CD4-positive, alpha-beta T cell treated with Interferon alpha-2 for 1 hour (primary cell): ENCODE measurements at regions not wholly inside any gene's neighbourhood (a gene's known extent, or its start where the extent isn't known, plus 50 kb on each side); places are given as distances from the start of the nearest gene placed in this dataset.
"Not testable (repeated sequence)": the region's sequence is repeated elsewhere in the genome, so short reads cannot be mapped to it uniquely, and the experiment has no call there.

ENCODE experiments used
- DNase-seq, 2 donors: peaks; one replicate each; pipeline ENCODE4 v3.0.0-alpha.2; 2020 to 2022

GRCh38 chr2:192542148-192543066 is 347.7 kb upstream of the TMEFF2 start:
- not testable (repeated sequence) for DNase-seq

DNA sequence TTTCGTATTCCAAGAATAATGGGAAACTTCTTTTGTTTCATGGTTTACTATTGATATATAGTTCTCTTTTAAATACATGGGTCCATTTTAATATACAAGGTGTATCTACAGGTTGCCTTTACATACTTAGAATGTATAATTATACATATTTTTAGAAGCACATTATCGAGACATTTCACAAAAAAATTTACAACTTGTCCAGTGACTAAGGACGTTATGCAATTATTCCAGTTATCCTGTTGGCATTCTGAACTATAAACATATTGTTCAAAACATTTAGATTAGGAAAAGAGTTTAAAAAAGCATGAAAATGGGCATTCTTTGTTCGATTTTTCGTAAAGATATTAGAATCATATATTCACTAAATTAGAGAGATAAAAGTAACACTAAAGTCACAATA is 344.6 kb upstream of the TMEFF2 start:
- no peak for DNase-seq

GRCh38 chr2:192536922-192537624 is 342.3 kb upstream of the TMEFF2 start:
- no peak for DNase-seq

DNA sequence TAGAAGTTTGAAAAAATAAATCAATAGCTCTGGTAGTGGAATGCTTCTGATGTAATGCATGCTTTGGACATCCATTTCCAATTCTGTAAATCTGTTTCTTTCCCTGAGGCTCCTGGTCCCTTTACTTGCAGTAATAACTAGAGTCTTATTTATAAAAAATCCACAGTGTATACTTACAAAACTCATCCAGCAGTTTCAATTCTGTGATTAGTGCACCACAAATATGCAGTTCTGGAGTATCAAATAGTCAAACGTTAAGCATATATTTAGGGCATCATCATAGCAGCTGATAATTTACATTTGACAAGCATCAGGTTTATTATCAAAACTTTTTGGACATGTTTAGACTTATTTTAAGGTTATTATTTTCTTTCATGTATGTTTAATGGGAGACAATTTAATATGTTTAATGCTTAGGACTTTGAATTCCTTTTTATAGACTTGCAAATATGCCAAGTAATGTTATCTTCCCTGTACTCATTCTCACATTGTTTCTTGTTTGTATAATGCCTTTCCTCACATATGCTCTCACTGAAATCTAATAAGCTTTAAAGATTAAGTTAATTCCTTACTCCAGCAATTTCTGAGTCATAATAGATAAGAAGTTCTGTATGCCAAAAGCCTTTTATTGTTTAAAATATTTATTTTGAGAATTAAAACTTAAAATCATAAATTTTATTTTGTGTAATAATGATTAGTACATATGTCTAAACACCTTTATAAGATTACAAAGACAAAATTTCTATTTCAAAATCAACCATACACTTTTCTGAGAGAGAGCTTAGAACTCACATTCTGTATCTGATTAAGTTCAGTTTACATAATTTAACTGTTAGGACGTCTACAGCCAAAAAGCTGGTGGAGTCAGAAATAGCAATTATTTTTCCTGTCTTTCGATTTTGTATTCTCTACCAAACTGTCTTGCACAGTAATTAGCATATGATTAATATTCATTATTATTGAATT is 341.5 kb upstream of the TMEFF2 start:
- DNase-seq, result no peak

DNA sequence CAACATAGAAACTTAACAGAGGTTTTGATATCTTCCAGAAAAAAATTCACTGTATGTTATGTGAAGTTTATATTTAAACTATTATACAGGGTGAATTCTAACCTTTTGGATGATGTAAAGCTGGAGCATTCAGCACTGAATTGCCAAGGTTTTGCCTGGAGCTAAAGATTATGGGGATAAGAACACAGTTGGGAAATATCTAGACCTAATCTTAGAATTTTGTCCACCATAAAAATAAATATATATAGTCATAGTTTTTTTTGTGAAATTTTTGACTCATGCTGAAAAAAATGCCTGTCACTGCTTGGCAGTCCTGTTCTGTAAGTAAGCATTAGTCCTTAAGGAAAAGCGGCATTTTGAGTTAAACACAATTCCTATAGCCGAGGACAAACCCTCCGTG is 339.3 kb upstream of the TMEFF2 start:
- DNase-seq, result no peak

DNA sequence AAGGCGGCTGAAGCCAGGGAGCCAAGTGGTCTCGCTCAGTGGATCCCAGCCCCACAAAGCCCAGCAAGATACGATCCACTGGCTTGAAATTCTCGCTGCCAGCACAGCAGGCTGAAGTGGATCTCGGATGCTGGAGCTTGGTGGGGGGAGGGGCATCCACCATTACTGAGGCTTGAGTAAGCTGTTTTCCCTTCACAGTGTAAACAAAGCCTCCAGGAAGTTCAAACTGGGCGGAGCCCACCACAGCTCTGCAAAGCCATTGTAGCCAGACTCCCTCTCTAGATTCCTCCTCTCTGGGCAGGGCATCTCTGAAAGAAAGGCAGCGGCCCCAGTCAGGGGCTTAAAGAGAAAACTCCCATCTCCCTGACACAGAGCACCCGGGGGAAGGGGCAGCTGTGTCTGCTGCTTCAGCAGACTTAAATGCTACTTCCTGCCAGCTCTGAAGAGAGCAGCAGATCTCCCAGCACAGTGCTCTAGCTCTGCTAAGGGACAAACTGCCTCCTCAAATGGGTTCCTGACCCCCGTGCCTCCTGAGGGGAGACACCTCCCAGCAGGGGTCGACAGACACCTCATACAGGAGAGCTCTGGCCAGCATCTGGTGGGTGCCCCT is 330.0 kb upstream of the TMEFF2 start:
- DNase-seq, result not testable (repeated sequence)

DNA sequence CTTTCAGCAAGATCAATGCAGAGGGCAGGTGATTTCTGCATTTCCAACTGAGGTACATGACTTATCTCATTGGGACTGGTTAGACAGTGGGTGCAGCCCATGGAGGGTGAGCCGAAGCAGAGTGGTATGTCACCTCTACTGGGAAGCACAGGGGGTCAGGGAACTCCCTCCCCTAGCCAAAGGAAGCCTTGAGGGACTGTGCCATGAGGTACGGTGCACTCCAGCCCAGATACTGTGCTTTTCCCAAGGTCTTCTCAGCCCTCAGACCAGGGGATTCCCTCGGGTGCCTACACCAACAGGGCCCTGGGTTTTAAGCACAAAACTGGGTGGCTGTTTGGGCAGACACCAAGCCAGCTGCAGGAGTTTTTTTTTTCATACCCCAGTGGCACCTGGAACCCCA is 329.5 kb upstream of the TMEFF2 start:
- DNase-seq, result not testable (repeated sequence)

DNA sequence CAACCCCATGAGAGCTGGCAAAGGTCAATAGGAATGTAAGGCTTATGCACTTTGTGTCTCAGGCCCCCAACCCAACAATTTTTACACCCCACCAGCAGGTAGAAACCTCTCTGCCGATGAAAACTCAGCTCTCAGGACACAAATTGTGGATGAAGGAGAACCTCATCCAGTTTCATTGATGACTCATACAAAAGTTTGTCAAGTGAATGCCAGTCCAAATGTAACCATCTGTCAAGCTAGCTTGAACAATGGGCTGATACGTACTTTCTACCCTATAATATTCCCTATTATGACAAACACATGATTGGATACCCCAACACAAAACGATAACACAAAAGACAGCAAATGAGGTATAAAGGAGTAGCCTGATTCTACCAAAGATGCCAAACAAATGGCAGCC is 321.2 kb upstream of the TMEFF2 start:
- DNase-seq, result no peak

- no peak for DNase-seq
These were observed 318.8 kb upstream of the TMEFF2 start for GRCh38 chr2:192513575-192513974.

DNA sequence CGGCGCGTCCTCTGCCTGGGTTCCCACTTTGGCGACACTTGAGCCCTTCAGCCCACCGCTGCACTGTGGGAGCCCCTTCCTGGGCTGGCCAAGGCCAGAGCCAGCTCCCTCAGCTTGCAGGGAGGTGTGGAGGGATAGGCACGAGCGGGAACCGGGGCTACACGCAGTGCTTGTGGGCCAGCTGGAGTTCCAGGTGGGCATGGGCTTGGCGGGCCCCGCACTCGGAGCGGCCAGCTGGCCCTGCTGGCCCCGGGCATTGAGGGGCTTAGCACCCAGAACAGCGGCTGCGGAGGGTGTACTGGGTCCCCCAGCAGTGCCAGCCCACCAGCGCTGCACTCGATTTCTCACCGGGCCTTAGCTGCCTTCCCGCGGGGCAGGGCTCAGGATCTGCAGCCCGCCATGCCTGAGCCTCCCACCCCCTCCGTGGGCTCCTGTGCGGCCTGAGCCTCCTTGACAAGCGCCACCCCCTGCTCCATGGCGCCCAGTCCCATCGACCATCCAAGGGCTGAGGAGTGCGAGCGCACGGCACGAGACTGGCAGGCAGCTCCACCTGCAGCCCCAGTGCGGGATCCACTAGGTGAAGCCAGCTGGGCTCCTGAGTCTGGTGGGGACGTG is 313.2 kb upstream of the TMEFF2 start:
- DNase-seq, result not testable (repeated sequence)

GRCh38 chr2:192500550-192501200 is 305.9 kb upstream of the TMEFF2 start:
- DNase-seq, result no peak

DNA sequence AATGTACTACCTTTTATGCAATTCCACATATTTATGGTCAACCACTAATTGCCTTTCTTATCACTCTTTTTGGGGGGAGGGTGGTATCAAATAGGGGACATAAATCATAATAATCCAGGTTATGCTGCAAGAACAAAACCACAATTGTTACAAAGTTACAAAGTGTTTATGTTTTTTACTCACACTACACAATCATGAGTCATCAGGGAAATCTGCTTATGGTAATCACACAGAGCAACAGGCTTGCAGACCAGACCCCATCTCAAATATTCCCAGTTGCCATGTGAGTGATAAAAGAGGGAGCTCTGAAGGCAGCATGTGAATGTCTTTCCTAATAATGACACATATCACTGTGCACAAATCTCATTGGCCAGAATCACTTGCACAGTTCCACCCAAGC is 304.7 kb upstream of the TMEFF2 start:
- no peak for DNase-seq

- no peak for DNase-seq
These were observed 304.0 kb upstream of the TMEFF2 start for GRCh38 chr2:192498747-192499146.

GRCh38 chr2:192488158-192488557 is 293.4 kb upstream of the TMEFF2 start:
- not testable (repeated sequence) for DNase-seq

GRCh38 chr2:192487636-192488035 is 292.9 kb upstream of the TMEFF2 start:
- no peak for DNase-seq

DNA sequence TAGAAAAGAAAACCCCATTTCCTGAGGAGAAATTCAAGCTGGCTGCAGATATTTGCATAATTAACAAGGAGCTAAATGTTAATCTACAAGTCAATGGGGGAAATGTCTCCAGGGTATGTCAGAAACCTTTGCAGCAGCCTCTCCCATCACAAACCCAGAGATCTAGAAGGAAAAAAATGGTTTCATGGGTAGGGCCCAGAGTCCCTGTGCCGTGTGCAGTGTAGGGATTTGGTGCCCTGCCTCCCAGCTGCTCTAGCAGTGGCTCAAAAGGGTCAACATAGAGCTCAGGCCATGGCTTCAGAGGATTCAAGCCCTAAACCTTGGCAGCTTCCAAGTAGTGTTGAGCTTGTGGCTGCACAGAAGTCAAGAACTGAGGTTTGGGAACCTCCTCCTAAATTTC is 290.2 kb upstream of the TMEFF2 start:
- DNase-seq, result no peak

- no peak for DNase-seq
These were observed 286.3 kb upstream of the TMEFF2 start for GRCh38 chr2:192480984-192481383.

DNA sequence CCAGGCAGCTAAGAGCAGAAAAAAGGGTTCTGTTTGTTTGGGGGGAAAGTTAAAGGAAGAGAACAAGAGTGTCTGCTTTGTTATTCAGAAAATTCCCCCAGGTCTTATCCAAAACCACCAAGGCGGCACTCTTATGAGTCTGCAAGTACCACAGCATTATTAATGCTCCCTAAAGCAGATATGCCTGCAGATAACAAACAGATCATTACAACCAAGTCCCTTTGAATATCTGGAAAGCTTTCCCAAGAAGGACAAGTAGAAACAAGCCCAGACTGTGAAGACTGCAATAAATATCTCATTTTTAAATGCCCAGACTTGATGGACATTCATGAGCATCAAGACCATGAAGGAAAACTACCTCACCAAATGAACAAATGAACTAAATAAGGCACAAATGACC is 278.6 kb upstream of the TMEFF2 start:
- no peak for DNase-seq

GRCh38 chr2:192471982-192472381 is 277.2 kb upstream of the TMEFF2 start:
- no peak for DNase-seq

DNA sequence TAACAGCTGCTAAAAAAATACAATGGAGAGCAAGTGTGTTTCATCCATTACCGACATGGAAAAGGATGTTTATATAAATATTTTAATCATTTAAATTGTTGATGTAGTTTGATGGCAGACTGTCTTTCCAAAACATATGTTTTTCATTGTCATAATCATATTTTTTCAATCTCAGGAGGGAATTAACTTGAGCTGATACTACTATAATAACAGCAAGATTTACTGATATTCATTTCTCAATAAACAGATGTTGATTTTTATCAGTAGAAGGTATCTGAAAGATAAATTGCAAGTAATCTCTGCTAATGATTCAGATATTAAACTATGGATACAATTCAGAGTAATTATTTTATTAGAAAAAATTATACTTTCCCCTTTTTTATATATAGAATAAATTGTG is 274.9 kb upstream of the TMEFF2 start:
- no peak for DNase-seq

DNA sequence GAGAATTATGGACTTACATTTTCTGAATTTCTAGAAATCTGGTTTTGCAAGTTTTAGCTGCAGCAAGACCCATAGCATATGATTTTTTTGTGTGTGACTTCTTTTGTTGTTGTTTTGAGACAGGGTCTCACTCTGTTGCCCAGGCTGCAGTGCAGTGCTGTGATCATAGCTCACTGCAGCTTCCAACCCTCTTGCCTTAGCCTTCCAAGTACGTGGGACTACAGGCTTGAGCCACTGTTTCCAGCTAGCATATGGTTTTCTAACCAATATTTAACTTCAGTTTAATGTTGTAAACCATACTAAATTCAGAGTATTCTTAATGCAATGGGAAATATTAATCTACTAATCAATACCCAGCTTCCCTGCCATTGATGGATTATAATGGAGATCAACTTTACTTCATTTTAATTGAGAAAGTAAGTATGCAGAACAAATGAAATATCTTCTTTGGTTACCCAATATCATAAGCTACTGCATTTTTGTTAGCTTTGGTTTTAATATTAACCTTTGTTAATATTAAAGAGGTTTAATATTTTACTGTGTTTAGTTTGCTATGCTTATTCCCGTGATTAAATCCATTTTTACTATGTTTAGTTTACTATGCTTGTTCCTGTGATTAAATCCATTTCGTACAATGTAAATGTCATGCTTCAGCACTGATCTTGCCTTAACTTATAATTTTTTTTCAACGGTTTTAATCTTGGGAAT is 273.4 kb upstream of the TMEFF2 start:
- no peak for DNase-seq
